HG03378 (cell line): ENCODE measurements at regions not wholly inside any gene's neighbourhood (a gene's known extent, or its start where the extent isn't known, plus 50 kb on each side); places are given as distances from the start of the nearest gene placed in this dataset.

Experiments used
- ATAC-seq: cut with Tn5 transposase; IDR thresholded peaks from one replicate; pipeline ENCODE4 v1.9.1; 2021; ENCODE audit warnings: mild to moderate bottlenecking, moderate library complexity; ENCODE audit not compliant: unreplicated experiment

DNA sequence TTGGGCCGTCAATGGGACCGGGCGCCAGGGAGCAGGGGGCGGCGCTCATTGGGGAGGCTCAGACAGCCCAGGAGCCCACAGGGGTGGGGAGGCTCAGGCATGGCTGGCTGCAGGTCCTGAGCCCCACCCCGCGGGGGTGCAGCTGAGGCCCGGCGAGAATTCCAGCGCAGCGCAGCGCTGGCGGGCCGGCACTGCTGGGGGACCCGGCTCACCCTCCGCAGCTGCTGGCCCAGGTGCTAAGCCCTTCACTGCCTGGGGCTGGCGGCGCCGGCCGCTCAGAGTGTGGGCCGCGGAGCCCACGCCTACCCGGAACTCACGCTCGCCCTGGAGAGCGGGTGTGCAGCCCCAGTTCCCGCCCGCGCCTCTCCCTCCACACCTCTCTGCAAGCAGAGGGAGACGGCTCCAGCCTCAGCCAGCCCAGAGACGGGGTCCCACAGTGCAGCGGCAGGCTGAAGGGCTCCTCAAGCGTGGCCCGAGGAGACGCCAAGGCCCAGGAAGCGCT, 1227.4 kb downstream of the PCDH17 start:
- no peak for ATAC-seq

DNA sequence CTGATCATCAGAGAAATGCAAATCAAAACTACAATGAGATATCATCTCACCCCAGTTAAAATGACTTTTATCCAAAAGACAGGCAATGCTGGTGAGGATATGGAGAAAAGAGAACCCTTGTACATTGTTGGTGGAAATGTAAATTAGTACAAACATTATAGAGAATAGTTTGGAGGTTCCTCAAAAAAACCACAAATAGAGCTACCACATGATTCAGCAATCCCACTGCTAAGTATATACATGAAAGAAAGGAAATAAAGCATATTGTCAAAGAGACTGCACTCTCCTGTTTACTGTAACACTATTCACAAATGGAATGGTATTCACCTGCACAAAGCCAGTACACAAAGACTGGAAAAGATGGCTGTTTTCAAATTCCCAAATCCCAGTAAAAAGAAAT, 1233.7 kb downstream of the PCDH17 start:
- no peak for ATAC-seq

DNA sequence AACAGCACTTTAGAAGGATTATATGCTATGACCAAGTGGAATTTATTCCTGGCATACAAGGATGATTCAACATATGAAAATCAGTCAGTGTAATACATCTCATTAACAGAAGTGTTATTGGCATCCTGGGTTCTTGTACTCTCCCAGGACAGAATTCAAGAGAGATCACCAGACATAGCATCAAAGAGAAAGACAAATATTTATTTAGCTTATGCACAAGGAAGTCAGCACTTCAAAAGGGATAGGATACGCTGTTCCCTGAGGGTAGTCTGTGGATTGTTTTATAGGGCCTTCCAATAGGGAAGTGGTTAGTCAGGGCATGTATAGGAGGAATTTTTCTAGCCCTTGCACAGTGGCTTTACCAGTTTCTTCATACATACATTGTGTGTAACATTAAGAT, 1238.0 kb downstream of the PCDH17 start:
- ATAC-seq, result no peak

DNA sequence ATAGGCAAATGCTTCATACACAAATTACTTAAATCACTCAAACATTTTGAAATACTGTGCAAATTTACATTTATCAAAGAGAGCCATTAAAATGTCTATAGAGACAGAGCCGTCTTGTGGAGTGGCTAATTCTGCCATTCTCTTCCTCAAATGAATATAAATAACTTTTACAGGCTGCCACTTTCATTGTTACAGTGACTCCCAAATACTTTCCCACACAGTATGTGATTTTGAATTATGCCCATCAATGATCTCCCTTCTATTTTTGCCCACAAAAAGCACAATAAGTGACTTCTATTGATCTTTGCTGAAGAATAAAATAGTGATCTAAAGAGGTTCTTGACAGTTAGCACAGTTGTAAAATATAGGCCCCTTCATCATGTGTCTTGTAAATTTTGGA, 1244.9 kb downstream of the PCDH17 start:
- no peak for ATAC-seq

DNA sequence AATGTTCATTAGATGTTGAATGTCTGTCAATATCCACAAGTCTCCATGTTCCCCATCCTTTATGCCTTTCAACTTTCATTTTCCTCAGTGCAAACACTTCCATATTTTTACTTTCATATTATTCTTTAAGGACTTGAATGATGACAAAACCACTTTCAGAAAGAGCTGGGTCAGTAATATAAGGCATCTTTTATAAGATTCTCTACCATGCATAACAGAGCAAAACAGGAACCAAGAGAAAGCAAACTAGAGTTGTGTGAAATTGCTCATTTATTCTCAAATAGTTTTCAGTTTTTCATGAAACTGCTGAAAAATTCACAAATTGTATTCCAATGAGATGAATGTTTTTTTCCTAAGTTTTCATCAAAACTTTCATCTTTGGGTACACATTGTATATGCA, 1247.6 kb downstream of the PCDH17 start:
- ATAC-seq, result no peak

DNA sequence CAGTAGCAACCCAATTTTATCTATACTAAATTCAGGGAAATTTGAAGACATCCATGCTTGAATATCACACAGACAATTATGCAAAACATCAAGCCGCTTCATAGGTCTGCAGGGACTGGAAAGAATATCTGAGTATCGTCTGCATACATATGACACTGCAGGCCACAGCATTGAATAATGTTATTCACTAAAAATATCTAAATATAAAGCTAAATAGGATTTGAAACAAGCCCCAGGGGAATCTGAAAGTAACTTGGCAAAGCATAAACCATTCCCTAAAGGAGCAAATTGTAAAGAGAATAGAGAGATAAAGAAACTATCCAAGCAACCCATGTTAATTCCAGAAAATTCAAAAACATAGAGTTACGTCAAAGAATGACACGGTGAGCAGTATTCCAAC, 1251.0 kb downstream of the PCDH17 start:
- ATAC-seq, result no peak

DNA sequence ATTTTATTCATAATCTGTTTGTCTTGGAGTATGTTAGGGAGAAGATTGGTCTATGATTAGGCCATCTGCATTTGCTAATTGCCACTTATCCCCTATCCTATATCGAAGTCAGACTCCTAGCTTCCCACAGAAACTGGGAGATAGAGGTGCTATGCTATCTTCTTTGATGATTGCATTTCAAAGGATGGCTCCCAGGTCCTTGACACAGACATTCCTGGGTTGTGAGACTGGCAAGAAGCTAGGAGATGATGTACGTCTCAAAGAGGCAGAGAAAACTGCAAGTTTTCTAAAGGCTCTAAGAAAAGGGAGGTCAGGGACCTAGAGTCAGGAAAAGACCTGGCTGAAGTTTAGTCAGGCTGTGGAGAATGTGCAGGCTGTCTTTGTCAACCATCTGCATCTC, 1251.9 kb downstream of the PCDH17 start:
- ATAC-seq, result no peak

DNA sequence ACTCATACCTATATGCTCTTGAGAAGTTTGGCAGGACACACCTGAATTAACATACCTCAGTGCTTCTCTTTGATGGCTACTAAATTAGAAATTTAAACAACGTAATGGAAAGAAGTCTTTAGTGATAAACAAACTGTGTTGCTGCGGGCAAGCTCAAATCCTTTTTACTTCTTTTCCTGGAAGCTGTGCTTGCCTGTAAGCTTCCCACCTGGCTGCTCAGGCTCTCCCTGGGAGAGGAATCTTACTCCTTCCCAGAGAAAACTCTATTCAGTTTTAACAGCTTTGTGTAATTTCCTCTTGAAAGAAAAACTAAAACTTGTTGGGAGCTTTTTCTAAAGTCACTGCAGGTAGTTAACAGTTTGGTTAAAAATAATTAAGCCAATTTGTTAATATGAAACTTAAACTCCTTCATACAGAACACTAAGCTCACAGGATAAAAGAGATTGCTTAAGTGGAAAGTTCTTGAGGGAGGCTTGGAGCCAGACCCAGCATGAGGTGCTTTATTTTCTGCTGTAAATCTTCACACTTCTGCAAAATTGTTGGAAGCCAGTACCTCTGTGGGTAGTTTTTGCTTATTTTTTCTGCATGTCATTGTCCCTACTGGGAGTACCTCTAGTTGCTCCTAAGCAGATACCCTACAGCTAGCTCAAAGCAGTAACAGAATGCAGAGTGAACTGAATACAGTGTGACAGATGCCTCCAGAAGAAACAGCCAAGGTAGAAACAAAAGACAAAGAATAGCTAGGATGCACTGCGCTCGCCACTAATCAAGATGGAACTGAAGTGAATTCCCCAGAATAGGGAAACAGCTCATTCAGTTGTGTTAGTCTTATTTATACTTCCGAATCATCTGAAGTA, 1253.0 kb downstream of the PCDH17 start:
- no peak for ATAC-seq

DNA sequence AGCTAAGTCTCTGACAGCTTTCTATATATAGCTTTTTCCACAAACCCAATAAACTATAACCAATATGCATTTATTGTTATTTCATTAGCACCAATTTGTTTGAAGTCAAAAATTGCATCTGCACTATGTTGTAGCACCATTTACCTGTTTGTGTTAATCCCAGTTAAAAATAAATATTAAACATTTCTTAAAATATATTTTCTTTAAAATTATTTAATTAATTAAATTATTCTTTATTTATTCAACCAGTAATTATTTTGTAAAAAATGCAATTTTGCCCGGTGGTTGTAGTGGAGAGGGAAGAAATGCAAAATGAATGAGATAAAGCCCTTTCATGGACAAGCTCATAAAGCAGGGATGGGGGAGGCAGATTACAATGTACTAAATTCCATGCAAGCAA, 1257.9 kb downstream of the PCDH17 start:
- no peak for ATAC-seq

DNA sequence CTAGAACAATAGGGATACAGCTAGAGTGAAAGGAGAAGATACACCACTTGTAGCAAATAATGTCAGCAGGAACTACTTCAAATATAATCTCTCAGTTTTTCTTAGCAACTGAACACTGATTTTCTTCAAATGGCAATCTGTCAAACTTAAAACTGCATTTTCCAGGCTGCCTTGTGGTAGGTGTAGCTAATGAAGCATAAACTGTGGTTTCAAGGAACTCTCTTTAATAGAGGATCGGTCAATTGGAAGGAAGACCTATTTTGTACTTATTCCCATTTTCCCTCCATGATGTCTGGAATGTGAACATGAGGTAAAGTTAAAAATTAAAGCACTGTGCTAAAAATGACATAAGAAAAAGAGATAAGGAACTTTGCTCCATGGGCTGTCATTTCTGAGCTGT, 1261.9 kb downstream of the PCDH17 start:
- ATAC-seq, result no peak

DNA sequence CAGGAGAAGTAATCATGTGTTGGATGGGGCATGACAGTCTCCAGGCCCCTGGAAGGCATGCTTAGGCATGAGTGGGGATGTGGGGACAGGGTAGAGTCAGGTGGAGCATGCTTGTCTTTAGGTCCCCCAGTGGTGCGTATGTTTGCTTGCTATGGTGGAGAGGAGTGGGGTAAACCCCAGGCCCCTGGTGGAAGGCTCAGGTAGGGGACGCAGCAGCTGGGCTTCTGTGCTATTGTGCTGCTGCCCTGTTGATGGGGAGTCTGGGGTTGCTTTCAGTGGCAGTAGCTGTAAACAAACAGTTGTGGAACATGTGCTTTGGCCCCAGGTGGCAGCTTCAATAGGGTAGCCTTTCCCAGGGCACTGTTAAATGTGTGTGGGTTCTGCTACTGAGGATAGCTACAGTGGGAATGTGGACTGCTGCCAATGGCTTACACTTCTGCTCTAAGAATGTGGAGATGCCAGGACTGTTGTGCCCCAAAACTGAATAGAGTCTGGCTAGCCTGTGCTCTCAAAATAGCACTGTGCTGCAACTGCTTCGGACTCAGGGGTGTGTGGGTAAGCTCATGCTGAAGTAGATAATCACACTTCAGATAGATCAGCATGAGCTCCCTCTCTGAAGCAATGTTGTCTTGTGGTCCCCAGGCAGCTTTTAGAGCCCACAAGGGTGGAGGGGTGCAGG, 1257.3 kb downstream of the DIAPH3 start:
- ATAC-seq, result no peak

DNA sequence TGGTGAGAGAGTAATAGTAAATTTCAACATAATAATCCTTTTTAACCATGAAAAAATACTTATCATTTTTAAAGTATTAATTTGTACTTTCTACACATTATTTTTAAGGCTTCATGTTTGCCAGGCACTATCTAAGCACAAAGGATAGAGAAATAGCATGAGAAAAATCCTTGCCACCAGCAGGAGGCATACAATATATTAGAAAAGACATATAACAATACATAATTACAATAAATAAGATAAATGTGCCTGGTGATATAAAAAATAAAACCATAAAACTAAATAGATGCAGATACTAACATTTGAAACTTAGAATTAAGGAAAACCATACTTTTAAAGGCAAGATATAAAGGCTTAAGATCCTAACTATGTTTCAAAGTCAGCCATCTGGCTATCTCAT, 1256.4 kb downstream of the DIAPH3 start:
- ATAC-seq, result no peak

DNA sequence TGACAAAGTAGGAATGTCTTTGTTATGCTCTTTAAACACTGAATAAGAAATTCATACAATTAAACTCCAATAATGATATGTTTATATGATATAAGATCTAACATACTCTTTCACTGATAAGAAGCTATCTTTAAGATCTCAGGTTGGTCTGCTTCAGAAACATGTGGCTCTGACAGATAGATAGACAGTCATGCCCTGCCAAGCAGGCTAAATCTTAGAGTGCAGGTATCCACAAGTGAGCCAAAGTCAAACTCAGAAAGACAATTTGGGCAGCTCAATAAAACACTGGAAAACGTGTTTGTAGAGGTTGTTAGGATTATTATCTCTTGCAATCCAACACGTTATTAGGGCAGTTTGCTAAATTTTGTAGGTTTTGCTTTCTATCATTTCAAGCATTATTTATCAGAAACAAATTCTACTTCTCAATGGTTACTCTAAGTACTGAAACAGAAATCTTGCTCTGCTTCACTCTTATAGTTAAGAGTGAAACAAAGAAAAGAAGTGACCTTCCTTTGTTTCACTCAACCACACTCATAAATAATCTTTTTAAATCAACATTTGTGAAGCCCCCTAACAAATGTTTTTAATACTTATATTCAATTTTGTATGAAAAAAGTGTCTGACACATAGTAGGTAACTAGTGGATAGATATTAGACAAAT, 1255.6 kb downstream of the DIAPH3 start:
- no peak for ATAC-seq

DNA sequence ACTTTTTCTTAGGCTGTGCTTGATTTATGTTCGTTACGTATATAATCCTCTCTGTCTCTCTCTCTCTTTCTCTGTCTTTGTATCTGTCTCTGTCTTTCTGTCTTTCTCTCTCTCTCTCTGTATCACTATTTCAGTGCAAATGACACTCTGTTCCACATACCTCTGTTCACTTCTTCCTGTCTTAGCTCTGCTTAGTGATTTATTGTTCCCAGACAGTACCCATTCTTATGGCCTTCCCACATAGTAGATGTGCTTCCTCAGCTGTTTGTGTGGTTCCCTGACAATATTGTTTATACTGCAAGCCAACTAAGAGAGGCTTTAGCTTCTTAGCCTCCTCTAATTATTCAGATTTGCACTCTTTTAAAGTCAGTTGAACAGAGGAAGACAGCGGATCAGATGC, 1244.2 kb downstream of the DIAPH3 start:
- ATAC-seq, result no peak

DNA sequence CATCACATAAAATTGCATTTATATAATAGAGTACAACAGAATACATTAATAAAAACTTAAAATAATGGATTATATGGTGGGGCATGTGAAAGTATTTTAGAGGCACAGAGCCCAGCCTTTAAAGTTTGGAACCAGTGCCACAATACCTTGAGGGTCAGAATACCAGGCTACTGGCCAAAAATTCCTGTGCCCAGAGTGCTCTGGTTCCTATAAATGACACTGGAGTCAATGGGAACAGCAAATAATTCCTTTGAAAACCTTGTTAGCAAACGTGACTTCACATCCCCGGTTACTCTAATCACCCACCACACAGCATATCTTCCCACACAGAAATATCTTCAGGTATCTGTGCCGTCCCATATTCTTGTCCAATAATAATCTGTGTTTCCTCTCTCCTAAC, 1242.6 kb downstream of the DIAPH3 start:
- ATAC-seq, result no peak

DNA sequence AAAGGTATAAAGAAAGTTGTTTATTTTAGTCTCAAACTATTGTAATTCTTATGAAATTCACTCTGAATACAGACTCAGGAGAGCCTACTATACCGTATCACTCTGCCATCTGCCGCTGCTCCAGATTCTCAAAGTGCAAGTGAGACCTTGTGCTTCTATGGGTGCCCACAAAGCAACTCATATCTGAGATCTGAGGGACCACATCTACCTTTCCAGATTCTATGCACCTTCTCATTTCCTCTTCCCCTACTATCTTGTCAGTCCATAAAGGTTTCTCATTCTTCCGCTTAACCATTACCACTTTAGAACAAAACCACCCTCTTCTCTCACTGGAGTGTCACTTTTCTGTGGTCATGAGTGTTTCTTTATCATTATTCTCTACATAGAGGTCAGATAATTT, 1236.9 kb downstream of the DIAPH3 start:
- no peak for ATAC-seq

DNA sequence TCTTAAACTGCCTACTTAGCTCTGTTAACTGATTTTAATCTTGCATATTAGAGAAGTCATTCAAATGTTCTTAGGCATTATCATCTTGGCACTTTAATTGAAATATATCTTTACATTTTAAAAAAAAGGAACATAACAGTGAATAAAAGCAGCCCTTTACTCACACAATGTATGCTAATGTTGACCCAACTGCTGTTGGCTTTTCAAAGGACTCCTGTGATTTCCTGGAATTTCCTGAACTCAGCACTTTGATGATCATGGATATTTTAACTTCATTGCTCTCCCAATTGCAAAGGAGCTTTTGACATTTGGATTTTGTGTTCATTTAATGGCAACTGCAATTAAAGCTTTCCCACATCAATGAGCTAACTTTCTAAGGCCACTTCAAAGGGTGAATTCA, 1230.3 kb downstream of the DIAPH3 start:
- ATAC-seq, result no peak

DNA sequence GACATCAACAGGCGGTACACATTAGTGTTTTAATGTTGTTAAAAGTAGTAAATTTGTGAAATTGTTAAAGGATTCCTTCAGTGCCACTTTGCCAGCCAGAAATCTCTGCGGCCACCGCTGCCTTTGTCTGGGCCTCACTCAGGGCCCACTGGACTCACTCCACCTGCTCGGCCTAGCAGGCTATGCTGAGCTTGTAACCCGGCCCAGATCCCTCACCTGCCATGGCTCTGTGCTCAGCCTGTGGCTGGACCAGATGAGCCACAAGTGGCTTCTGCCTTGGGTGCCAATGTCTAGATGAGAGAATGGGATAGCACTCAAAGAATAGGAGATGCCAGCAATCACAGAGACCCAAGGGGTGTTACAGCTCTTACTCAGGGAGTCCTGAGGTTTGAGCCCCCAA, 1228.0 kb downstream of the DIAPH3 start:
- no peak for ATAC-seq

DNA sequence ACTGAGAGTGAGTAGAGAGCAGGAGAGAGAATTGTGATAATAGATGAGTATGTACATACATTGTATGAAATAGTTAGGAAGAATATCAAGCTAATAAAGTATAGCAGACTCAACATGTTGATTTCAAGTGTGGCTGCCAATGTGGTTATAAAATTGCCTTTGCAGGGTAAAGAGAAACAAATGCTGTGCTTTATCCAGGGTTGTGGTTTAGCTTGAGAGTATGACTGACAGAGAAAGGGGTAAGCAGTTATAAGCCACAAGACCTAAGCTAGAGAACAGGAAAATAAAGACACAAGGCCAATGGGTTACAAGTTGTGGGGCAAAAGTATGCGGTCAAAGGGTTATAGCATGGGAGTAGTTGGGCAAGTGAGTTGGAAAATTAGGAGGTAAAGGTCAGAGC, 1217.5 kb downstream of the DIAPH3 start:
- ATAC-seq, result no peak

DNA sequence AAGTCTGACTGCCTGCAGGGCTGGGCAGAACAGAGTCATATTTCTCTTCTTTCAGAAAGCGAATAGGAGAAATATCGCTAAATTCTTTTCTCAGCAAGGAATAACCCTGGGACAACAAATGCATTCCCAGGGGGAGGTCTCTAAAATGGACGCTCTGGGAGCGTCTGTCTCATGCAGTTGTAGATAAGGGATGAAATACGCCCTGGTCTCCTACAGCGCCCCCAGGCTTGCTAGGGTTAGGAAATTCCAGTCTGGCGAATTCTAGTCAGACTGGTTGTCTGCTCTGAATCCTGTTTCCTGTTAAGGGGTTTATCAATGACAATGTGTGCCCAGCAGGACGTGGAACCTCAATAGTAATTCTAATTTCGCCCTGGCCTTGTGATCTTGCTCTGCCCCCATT, 1214.1 kb downstream of the DIAPH3 start:
- ATAC-seq, result no peak

DNA sequence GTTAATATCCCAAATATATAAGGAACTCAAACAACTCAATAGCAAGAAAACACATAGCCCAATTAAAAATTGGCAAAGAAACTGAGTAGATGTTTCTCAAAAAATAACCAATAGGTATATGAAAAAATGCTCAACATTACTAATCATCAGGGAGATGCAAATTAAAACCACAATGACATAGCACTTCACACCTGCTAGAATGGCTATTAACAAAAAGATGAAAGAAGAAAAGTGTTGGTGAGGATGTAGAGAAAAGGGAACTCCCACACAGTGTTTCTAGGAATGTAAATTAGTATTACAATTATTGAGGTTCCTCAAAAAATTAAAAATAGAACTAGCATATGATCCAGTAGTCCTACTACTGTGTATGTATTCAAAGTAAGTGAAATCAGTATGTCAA, 1212.8 kb downstream of the DIAPH3 start:
- ATAC-seq, result no peak

DNA sequence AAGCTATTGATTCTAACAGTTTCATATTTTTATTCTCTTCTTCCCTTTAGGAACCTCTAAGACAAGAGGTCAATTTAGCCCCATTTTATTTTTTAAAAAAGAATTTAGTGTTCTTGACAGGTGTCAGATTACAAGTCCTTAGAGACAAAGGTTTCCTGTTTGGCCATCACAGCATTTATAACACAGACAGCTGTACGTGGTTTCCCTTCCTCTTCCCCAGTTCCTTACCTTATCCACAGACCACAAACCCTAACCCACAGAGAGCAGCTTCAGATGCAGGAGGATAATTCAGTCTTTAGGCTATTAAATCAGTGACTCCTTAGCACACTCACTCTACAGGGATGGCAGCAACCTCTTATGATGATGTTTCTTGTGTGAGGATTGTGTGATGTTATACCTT, 1210.1 kb downstream of the DIAPH3 start:
- ATAC-seq, result peak; percentile 92
